Loucy (cell line): ENCODE measurements at regions not wholly inside any gene's neighbourhood (a gene's known extent, or its start where the extent isn't known, plus 50 kb on each side); places are given as distances from the start of the nearest gene placed in this dataset.

ENCODE experiments used
- H2AFZ ChIP-seq: fragments of 200-600 bp; sonication (generic); 2 replicates; pipeline ENCODE4 v1.6.0; 2016; ENCODE audit warnings: antibody characterized with exemption, mild to moderate bottlenecking, low read length, moderate library complexity
- H3F3A ChIP-seq: fragments of 200-600 bp; 2 replicates; pipeline ENCODE4 v1.6.0; 2016; ENCODE audit warnings: antibody characterized with exemption, low read depth, mild to moderate bottlenecking
- H3K27me3 ChIP-seq: fragments of 200-600 bp; sonication (generic); 2 replicates; pipeline ENCODE4 v1.6.1; 2014; ENCODE audit warnings: low read length, mild to moderate bottlenecking; ENCODE audit not compliant: insufficient read depth, poor library complexity, severe bottlenecking
- H3K36me3 ChIP-seq: fragments of 200-600 bp; sonication (generic); 2 replicates; pipeline ENCODE4 v1.6.1; 2016; ENCODE audit warnings: low read length; ENCODE audit not compliant: insufficient read depth
- H3K4me1 ChIP-seq: fragments of 200-600 bp; sonication (generic); 2 replicates; pipeline ENCODE4 v1.5.1; 2014; ENCODE audit warnings: low read length, mild to moderate bottlenecking; ENCODE audit not compliant: insufficient read depth, poor library complexity, severe bottlenecking
- H3K4me2 ChIP-seq: fragments of 200-600 bp; sonication (generic); 2 replicates; pipeline ENCODE4 v1.6.0; 2014; ENCODE audit warnings: antibody characterized with exemption, low read length, low read depth, mild to moderate bottlenecking; ENCODE audit not compliant: poor library complexity, severe bottlenecking
- H3K4me3 ChIP-seq: fragments of 200-600 bp; sonication (generic); 2 replicates; pipeline ENCODE4 v1.5.1; 2014; ENCODE audit warnings: low read length, mild to moderate bottlenecking, mixed read lengths; ENCODE audit not compliant: poor library complexity, severe bottlenecking
- H3K79me2 ChIP-seq: fragments of 200-600 bp; sonication (generic); 2 replicates; pipeline ENCODE4 v1.6.1; 2014; ENCODE audit warnings: low read length; ENCODE audit not compliant: insufficient read depth
- H3K9ac ChIP-seq: fragments of 200-600 bp; sonication (generic); 2 replicates; pipeline ENCODE4 v1.6.0; 2014; ENCODE audit warnings: mild to moderate bottlenecking, low read depth, low read length, moderate library complexity; ENCODE audit not compliant: poor library complexity, severe bottlenecking
- H3K9me2 ChIP-seq: fragments of 200-600 bp; sonication (generic); replicated peaks from 2 replicates; pipeline ENCODE4 v1.6.1; 2016; ENCODE audit warnings: low read depth, low read length, mixed read lengths
- H3K9me3 ChIP-seq: fragments of 200-600 bp; sonication (generic); 2 replicates; pipeline ENCODE4 v1.6.1; 2014; ENCODE audit warnings: mild to moderate bottlenecking, antibody characterized with exemption, low read length, low read depth; ENCODE audit not compliant: insufficient read depth
- H4K20me1 ChIP-seq: fragments of 200-600 bp; sonication (generic); 2 replicates; pipeline ENCODE4 v1.6.0; 2014; ENCODE audit warnings: antibody characterized with exemption, low read length, mild to moderate bottlenecking; ENCODE audit not compliant: insufficient read depth, poor library complexity, severe bottlenecking
- EZH2phosphoT487 ChIP-seq: fragments of 200-600 bp; IDR thresholded peaks from 2 replicates; pipeline ENCODE4 v1.6.1; 2018; ENCODE audit warnings: antibody characterized with exemption, mild to moderate bottlenecking, moderate library complexity, borderline replicate concordance
- TF ChIP-seq, protein P1 (sequence below): fragments of 200-600 bp; sonication (generic); conservative IDR thresholded peaks from 2 replicates; pipeline ENCODE4 v1.5.1; 2014; ENCODE audit warnings: mild to moderate bottlenecking, antibody characterized with exemption, low read length

DNA sequence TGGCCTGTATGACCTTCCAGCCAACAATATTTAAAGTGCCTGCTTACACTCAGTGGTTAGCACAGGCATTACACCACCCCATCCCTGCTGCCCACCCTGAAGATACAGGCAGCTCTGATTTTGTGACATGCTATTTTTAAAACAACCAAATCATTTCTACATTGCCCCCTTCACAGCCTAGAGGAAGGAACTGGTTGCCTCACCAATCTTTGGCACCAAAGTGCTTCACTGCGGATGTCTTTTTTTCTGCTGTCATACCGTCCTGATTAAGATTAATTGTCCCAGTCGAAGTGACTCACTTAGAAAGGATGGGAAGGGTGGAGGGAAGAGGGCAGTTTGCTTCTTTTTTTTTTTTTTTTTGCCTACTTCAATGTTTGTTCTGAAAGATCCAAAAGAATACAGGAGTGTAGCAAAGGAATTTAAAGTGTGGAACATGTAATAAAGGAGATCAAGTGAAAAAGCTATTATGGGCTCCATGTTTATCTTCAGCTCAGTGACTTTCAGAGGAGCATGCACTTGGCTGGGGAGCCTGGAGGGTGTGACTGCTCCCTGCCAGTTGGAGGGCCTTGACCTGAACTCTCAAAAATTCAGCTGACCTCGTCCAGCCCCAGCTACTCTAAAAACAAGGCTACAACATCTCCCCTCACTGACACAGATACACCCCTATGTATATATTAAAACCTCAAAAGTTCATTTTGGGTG is 501.1 kb upstream of the TNP1 start:
- H3K4me2 ChIP-seq = no peak overlapping the region
- H4K20me1 ChIP-seq = no peaks in the 10 kb centered on the region
- no peak overlapping the region for H3K9ac ChIP-seq
- H3K4me1 ChIP-seq = no peaks in the 10 kb centered on the region
- no peaks in the 10 kb centered on the region for H3K79me2 ChIP-seq
- no peaks in the 10 kb centered on the region for H3K27me3 ChIP-seq
- no peak overlapping the region for H2AFZ ChIP-seq
- H3F3A ChIP-seq = no peaks in the 10 kb centered on the region
- H3K36me3 ChIP-seq = no peaks in the 10 kb centered on the region
- TF ChIP-seq, protein P1, sequence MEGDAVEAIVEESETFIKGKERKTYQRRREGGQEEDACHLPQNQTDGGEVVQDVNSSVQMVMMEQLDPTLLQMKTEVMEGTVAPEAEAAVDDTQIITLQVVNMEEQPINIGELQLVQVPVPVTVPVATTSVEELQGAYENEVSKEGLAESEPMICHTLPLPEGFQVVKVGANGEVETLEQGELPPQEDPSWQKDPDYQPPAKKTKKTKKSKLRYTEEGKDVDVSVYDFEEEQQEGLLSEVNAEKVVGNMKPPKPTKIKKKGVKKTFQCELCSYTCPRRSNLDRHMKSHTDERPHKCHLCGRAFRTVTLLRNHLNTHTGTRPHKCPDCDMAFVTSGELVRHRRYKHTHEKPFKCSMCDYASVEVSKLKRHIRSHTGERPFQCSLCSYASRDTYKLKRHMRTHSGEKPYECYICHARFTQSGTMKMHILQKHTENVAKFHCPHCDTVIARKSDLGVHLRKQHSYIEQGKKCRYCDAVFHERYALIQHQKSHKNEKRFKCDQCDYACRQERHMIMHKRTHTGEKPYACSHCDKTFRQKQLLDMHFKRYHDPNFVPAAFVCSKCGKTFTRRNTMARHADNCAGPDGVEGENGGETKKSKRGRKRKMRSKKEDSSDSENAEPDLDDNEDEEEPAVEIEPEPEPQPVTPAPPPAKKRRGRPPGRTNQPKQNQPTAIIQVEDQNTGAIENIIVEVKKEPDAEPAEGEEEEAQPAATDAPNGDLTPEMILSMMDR = no peak
- TF ChIP-seq EZH2phosphoT487 = no peak
- no peak overlapping the region for H3K4me3 ChIP-seq
- no peaks in the 10 kb centered on the region for H3K9me2 ChIP-seq
- H3K9me3 ChIP-seq = no peaks in the 10 kb centered on the region

DNA sequence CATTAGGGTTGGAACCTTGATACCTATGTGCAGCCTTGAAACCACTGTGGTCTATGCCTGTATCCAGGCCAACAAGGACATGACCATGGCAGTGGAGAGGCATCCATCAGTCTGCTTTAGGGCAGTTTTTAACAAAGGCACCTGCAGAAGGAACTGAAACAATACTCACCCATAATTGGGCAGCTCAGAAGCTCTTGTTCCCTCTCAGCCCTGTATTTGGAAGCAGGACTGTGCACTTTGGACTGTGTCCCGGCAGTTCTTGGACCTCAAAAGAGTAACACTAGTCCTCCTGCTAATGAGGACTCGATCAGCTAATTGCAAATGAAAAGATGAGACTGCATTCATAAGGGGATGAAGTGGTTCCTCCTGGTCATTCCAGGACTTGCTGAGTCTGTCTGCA is 500.2 kb upstream of the TNP1 start:
- Histone ChIP-seq H3K36me3 (no peaks in the 10 kb centered on the region), H3K9me3 (no peaks in the 10 kb centered on the region), H2AFZ (no peak overlapping the region), H3K4me1 (no peaks in the 10 kb centered on the region), H3K4me3 (no peak overlapping the region), H3K9ac (no peak overlapping the region), H3F3A (no peaks in the 10 kb centered on the region), H3K9me2 (no peaks in the 10 kb centered on the region), H4K20me1 (no peaks in the 10 kb centered on the region), H3K27me3 (no peaks in the 10 kb centered on the region), H3K79me2 (no peaks in the 10 kb centered on the region), H3K4me2 (no peak overlapping the region)
- TF ChIP-seq EZH2phosphoT487 = no peak
- TF ChIP-seq, protein P1 = no peak

DNA sequence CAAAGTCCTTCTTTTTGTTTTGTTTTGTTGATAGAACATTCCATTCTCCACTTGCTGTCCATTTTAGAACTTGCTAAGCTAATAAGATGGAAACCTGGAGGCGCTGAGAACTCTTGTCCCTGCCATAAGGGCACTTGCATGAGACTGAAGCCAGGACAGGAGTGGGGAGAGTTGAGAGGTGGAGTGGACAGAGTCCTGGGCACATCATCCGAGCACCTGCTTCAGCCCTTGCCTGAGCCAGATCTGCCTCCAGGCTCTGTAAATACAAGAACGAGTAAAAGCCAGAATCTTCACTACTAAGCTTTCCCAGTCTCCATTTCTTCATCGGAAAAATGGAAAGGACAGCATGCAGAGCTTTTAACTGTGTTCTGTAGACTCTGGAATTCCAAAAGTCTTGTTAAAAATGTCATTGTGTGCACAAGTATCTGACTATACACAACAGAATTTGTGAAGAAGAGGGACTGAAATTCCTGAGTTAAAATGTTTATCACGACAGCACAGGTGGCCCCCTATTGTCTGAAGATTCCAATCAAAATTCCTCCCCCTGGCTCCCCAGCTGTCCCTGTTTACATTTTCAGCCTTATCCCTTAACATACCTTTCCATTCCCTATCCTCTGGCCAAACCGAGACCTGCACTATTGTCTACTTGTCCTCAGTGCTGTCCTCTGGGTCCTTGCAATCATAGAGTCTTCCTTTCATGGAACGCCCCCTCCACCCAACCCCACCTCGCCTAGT is 498.2 kb upstream of the TNP1 start:
- H3K4me1 ChIP-seq = no peaks in the 10 kb centered on the region
- no peaks in the 10 kb centered on the region for H3K9me3 ChIP-seq
- TF ChIP-seq, protein P1 = no peak
- TF ChIP-seq EZH2phosphoT487 = no peak
- H3K36me3 ChIP-seq = no peaks in the 10 kb centered on the region
- no peaks in the 10 kb centered on the region for H3K9me2 ChIP-seq
- no peaks in the 10 kb centered on the region for H3K27me3 ChIP-seq
- H3K4me3 ChIP-seq = no peak overlapping the region
- H3F3A ChIP-seq = no peaks in the 10 kb centered on the region
- H4K20me1 ChIP-seq = no peaks in the 10 kb centered on the region
- H3K4me2 ChIP-seq = no peak overlapping the region
- H3K79me2 ChIP-seq = no peaks in the 10 kb centered on the region
- no peak overlapping the region for H3K9ac ChIP-seq
- H2AFZ ChIP-seq = no peak overlapping the region
